ENCODE measurements at regions not wholly inside any gene's neighbourhood (a gene's known extent, or its start where the extent isn't known, plus 50 kb on each side); places are given as distances from the start of the nearest gene placed in this dataset.
"Not testable (repeated sequence)": the region's sequence is repeated elsewhere in the genome, so short reads cannot be mapped to it uniquely, and the experiment has no call there.

DNA sequence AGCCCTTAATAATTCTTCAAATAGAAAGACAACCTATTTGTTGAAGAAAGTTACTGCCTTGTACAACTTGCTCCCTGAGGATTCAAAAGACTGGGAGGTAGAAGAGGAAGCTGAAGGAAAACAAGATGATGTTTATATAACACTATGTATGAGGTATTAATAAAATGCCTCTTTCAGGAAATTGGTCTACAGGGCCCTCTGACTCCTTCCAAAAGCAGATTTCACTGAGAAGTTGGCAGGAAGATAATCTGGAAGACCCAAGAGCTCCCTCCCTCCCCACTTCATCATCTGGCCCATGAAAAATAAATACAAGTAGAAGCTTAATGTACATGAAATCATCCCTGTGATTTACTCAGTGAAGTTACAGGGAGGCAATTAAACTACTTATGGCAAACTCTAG, 107.5 kb upstream of the MAGEC2 start:
- DNase-seq: no peak
- Histone ChIP-seq H3K27ac (no peak overlapping the region), H3K4me3 (replicated peaks in 1 of 3) (no peak overlapping the region), H3K4me1 (no peaks in the 10 kb centered on the region), H3K9me3 (no peaks in the 10 kb centered on the region), H3K36me3 (no peaks in the 10 kb centered on the region), H3K27me3 (no peaks in the 10 kb centered on the region)
- TF ChIP-seq POLR2A (IDR thresholded peaks at IDR 0.05): no peak
- TF ChIP-seq, protein P1, sequence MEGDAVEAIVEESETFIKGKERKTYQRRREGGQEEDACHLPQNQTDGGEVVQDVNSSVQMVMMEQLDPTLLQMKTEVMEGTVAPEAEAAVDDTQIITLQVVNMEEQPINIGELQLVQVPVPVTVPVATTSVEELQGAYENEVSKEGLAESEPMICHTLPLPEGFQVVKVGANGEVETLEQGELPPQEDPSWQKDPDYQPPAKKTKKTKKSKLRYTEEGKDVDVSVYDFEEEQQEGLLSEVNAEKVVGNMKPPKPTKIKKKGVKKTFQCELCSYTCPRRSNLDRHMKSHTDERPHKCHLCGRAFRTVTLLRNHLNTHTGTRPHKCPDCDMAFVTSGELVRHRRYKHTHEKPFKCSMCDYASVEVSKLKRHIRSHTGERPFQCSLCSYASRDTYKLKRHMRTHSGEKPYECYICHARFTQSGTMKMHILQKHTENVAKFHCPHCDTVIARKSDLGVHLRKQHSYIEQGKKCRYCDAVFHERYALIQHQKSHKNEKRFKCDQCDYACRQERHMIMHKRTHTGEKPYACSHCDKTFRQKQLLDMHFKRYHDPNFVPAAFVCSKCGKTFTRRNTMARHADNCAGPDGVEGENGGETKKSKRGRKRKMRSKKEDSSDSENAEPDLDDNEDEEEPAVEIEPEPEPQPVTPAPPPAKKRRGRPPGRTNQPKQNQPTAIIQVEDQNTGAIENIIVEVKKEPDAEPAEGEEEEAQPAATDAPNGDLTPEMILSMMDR (IDR thresholded peaks at IDR 0.05): no peak
- intact Hi-C loops (cut with DNase I): no loop called here

DNA sequence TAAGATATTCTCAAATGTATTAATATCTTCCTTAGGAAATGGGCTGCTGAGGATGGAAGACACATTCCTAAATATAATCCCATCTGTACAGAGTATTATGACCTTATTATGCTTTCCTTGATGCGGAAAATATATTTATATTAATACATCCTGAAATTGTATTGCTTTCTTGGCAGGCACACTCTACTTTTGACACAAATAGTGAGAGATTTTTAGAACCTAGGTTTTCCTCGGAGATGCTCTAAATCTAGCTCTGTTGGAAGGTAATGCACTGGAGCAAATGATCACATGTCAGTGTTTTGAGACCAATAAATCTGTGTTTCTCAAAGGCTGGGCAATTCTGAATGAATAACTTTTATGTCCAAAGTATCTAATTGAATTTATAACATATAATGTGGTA, 94.3 kb upstream of the MAGEC2 start:
- intact Hi-C loops (cut with DNase I): no loop called here
- 66 to 83% methylated on average over 2 of the region's 2 CpGs for WGBS, 2 donors
- no peak for DNase-seq
- Histone ChIP-seq H3K27me3 (no peaks in the 10 kb centered on the region), H3K4me3 (replicated peaks in 1 of 3) (no peak overlapping the region), H3K36me3 (no peaks in the 10 kb centered on the region), H3K4me1 (no peaks in the 10 kb centered on the region), H3K27ac (no peak overlapping the region), H3K9me3 (no peaks in the 10 kb centered on the region)
- TF ChIP-seq POLR2A (IDR thresholded peaks at IDR 0.05): no peak
- TF ChIP-seq, protein P1 (IDR thresholded peaks at IDR 0.05): no peak

DNA sequence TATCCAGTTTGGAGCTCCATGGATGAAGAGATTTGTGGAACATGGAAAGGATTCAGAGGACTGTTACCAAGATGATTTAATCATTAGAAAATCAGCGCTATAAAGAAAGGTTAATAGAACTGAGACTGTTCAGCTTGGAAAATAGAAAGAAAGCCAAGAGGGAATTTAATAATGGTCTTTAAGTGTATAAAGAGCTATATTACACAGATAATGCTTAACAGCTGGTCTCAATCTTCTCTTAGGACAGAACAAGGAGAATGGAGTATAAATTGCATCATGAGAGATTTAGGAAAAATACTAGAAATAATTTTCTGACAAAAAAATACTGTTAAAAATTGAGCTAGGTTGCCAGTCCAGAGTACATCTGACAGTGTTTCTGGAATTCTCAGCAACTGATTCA, 91.3 kb upstream of the MAGEC2 start:
- Histone ChIP-seq H3K9me3 (no peaks in the 10 kb centered on the region), H3K4me1 (no peaks in the 10 kb centered on the region), H3K27me3 (no peaks in the 10 kb centered on the region), H3K4me3 (replicated peaks in 1 of 3) (no peak overlapping the region), H3K36me3 (no peaks in the 10 kb centered on the region), H3K27ac (no peak overlapping the region)
- no peak for TF ChIP-seq POLR2A (IDR thresholded peaks at IDR 0.05)
- intact Hi-C loops (cut with DNase I): no loop called here
- 69 to 85% methylated on average over 1 of the region's 1 CpG for WGBS, 2 donors
- DNase-seq: no peak

DNA sequence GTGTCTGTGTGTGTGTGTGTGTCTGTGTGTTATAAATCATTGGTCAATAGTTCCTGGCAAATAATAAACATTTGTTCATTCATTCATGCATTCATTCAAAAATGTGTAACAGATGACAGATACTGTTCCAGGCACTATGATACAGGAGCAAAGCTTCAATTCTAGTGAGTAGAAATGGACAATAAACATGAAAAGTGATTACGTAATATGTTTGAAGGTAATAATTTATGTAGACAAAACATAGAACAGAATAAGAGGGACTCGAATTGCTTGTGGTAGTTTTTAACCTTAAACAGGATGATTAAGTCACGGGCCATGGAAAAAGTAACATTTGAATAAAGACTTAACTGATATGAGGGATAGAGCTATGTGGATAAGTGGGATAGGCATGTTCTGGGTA, 90.1 kb upstream of the MAGEC2 start:
- WGBS, 2 donors: 83 to 90% methylated on average over 3 of the region's 3 CpGs
- Histone ChIP-seq H3K9me3 (no peaks in the 10 kb centered on the region), H3K27ac (no peak overlapping the region), H3K27me3 (no peaks in the 10 kb centered on the region), H3K36me3 (no peaks in the 10 kb centered on the region), H3K4me3 (replicated peaks in 1 of 3) (no peak overlapping the region), H3K4me1 (no peaks in the 10 kb centered on the region)
- no peak for TF ChIP-seq POLR2A (IDR thresholded peaks at IDR 0.05)
- TF ChIP-seq, protein P1 (IDR thresholded peaks at IDR 0.05): no peak
- intact Hi-C loops (cut with DNase I): no loop called here
- no peak for DNase-seq

DNA sequence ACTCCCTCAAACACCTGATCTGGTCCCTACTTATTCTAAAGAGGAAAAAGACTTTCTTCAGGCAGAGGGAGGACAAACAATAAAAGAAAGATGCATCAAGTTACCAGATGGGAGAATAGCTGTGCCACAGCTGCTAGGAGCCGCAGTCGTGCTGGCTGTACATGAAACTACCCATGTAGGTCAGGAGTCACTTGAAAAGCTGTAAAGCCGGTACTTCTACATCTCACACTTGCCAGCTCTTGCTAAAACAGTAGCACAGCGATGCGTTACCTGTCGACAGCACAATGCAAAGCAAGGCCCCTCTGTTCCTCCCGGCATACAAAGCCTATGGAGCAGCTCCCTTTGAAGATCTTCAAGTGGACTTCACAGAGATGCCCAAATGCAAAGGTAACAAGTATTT, 65.1 kb upstream of the MAGEC2 start:
- DNase-seq; H3K9me3 ChIP-seq; H3K4me1 ChIP-seq; intact Hi-C loops (cut with DNase I); H3K36me3 ChIP-seq; H3K27ac ChIP-seq; H3K27me3 ChIP-seq; H3K4me3 ChIP-seq (replicated peaks in 1 of 3): not testable (repeated sequence)
- 25 to 49% methylated on average over 5 to 6 of the region's 7 CpGs for WGBS, 2 donors

DNA sequence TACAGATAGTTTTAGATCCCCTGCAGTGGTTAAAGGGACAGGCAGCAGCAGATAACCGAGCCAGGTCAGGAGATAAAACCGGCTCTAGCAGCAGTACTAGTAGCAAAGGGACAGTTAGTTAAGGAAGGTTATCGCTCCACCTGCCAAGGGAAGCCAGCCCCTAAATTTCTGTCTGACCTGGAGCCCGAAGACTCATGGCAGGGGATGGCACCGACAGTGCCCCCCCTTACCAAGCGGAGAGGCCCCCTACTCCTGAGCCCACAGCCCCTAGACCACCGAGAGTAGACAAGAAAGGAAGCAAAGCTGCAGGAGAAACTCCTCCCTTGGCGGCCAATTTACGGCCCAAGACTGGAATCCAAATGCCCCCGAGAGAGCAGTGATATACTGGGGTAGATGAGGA, 61.3 kb upstream of the MAGEC2 start:
- DNase-seq: no peak
- WGBS, 2 donors: 93 to 96% methylated on average over 3 to 4 of the region's 10 CpGs
- no peak for TF ChIP-seq POLR2A (IDR thresholded peaks at IDR 0.05)
- TF ChIP-seq, protein P1 (IDR thresholded peaks at IDR 0.05): no peak

DNA sequence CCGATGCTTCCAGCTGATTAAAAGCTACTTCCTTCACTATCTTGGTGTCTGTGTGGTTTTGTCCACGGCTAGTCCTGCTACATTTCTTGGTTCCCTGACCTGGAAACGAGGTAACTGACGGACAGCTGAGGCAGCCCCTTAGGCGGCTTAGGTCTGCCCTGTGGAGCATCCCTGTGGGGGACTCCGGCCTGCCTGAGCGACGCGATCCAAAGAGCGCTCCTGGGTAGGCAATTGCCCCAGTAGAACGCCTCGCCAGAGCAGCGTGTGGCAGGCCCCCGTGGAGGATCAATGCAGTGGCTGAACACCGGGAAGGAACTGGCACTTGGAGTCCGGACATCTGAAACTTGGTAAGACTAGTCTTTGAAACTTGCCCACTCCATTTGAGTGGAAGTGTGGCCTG, 60.5 kb upstream of the MAGEC2 start:
- intact Hi-C loops (cut with DNase I); H3K27ac ChIP-seq; H3K36me3 ChIP-seq; H3K9me3 ChIP-seq; DNase-seq; H3K4me3 ChIP-seq (replicated peaks in 1 of 3); H3K4me1 ChIP-seq; H3K27me3 ChIP-seq: not testable (repeated sequence)
- 85 to 93% methylated on average over 2 to 5 of the region's 16 CpGs for WGBS, 2 donors

More for the DNA sequence above, 61.3 kb upstream of the MAGEC2 start:
- Histone ChIP-seq H3K36me3 (no peaks in the 10 kb centered on the region), H3K9me3 (no peaks in the 10 kb centered on the region), H3K4me1 (no peaks in the 10 kb centered on the region), H3K27me3 (no peaks in the 10 kb centered on the region), H3K4me3 (replicated peaks in 1 of 3) (no peak overlapping the region), H3K27ac (no peak overlapping the region)
- intact Hi-C loops (cut with DNase I): no loop called here

Measured in thyroid gland (tissue), 4 donors.